LNCaP clone FGC (cell line): ENCODE measurements at regions not wholly inside any gene's neighbourhood (a gene's known extent, or its start where the extent isn't known, plus 50 kb on each side); places are given as distances from the start of the nearest gene placed in this dataset.

Experiments
- DNase-seq: peaks from one replicate; pipeline ENCODE4 v3.0.0-alpha.2; 2011; ENCODE audit warnings: low read depth
- H3K4me3 ChIP-seq: 2 replicates; pipeline ENCODE4 v1.5.1; 2011; ENCODE audit warnings: mild to moderate bottlenecking, low read depth, low read length, control low read depth
- CTCF ChIP-seq: IDR thresholded peaks from 2 replicates; pipeline ENCODE4 v1.5.1; 2012; ENCODE audit warnings: mild to moderate bottlenecking; ENCODE audit not compliant: control insufficient read depth, insufficient read depth; ENCODE audit errors: extremely low read depth

- no peak for TF ChIP-seq CTCF
- DNase-seq = no peak
- H3K4me3 ChIP-seq = no peak overlapping the region
Measured at GRCh38 chr13:111974341-111974640, 92.7 kb upstream of the SOX1 start.

GRCh38 chr13:111975539-111976473 lies 91.1 kb upstream of the SOX1 start:
- no peak for DNase-seq
- TF ChIP-seq CTCF = no peak
- H3K4me3 ChIP-seq = no peak overlapping the region

GRCh38 chr13:111976474-111977178 lies 90.3 kb upstream of the SOX1 start:
- DNase-seq = no peak

GRCh38 chr13:111977179-111977506 lies 89.8 kb upstream of the SOX1 start:
- no peak overlapping the region for H3K4me3 ChIP-seq
- DNase-seq = no peak
- no peak for TF ChIP-seq CTCF

More at GRCh38 chr13:111976474-111977178, 90.3 kb upstream of the SOX1 start:
- no peak for TF ChIP-seq CTCF
- no peak overlapping the region for H3K4me3 ChIP-seq

- TF ChIP-seq CTCF = no peak
- no peak overlapping the region for H3K4me3 ChIP-seq
- DNase-seq = no peak
Measured at GRCh38 chr13:111978546-111978945, 88.4 kb upstream of the SOX1 start.

- DNase-seq = no peak
- no peak for TF ChIP-seq CTCF
- no peak overlapping the region for H3K4me3 ChIP-seq
Measured at GRCh38 chr13:111980146-111980929, 86.6 kb upstream of the SOX1 start.
